NCI-H1436 (cell line): ENCODE measurements at regions not wholly inside any gene's neighbourhood (a gene's known extent, or its start where the extent isn't known, plus 50 kb on each side); places are given as distances from the start of the nearest gene placed in this dataset.
A peak's percentile ranks its signal among the peaks of the same experiment; 100 is the strongest.
"Not testable (repeated sequence)": the region's sequence is repeated elsewhere in the genome, so short reads cannot be mapped to it uniquely, and the experiment has no call there.

Experiments used
- DNase-seq: peaks from one replicate; lab custom pipeline; 2025; lab: John Stamatoyannopoulos, UW

GRCh38 chrX:90575155-90575554 lies 653.4 kb downstream of the TGIF2LX start:
- not testable (repeated sequence) for DNase-seq

- not testable (repeated sequence) for DNase-seq
These were observed 680.2 kb downstream of the TGIF2LX start for GRCh38 chrX:90601921-90602320.

- DNase-seq, result not testable (repeated sequence)
These were observed 684.0 kb downstream of the TGIF2LX start for GRCh38 chrX:90605736-90606135.

- no peak for DNase-seq
These were observed 696.1 kb downstream of the TGIF2LX start for GRCh38 chrX:90617710-90618325.

DNA sequence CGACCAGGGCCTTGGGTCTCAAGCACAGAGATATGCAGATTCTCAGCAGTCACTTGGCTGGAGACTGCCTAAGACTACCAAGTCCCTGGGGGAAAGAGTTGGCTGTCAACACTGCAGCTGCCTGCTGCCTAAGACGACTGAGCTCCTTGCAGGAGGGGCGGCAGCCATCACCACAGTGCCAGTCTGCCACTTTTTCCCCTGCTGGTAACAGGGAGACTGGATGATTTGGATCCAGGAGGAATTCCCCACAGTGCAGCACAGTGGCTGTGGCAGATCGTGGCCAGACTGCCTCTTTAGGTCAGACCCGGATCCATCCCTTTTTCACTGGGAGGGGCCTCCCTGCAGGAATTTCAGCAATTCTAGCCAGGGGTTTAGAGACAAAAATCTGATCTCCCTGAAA lies 743.5 kb downstream of the TGIF2LX start:
- DNase-seq, result peak; percentile 4

DNA sequence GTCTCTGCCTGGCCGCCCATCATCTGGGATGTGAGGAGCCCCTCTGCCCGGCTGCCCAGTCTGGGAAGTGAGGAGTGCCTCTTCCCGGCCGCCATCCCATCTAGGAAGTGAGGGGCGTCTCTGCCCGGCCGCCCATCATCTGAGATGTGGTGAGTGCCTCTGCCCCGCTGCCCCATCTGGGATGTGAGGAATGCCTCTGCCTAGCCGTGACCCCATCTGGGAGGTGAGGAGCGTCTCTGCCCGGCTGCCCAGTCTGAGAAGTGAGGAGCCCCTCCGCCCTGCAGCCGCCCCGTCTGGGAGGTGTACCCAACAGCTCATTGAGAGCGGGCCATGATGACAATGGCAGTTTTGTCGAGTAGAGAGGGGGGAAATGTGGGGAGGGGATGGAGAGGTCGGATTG lies 721.1 kb upstream of the PABPC5 start:
- DNase-seq, result not testable (repeated sequence)

- DNase-seq, result not testable (repeated sequence)
These were observed 697.1 kb upstream of the PABPC5 start for GRCh38 chrX:90737555-90737954.

DNA sequence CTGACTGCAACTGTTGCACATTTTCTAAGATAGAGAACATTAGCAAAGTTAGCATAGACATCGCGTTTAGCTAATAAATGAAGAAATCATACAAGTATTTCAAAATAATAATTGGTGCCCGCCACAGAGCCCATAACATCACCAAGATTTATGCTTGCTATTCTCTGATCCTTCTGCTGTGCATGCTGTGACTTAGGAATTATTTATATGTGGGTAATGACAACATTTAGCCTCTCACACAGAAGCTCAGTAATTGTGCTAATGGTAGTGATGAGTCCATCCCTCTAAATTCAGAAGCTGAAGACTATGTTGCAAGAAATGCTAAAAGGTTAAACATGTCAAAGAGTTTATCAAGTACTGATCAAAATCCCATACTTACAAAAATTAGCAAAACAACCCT lies 677.0 kb upstream of the PABPC5 start:
- not testable (repeated sequence) for DNase-seq

GRCh38 chrX:90765482-90765881 lies 669.2 kb upstream of the PABPC5 start:
- DNase-seq, result not testable (repeated sequence)

GRCh38 chrX:90780286-90780789 lies 654.3 kb upstream of the PABPC5 start:
- DNase-seq, result not testable (repeated sequence)
